GM13976 (cell line): ENCODE measurements at regions not wholly inside any gene's neighbourhood (a gene's known extent, or its start where the extent isn't known, plus 50 kb on each side); places are given as distances from the start of the nearest gene placed in this dataset.

Source experiments
- DNase-seq: peaks from one replicate; pipeline ENCODE4 v3.0.0; 2012; ENCODE audit warnings: low spot score
- in situ Hi-C: fragments of 300-500 bp; cut with MboI; formaldehyde crosslinking; loops from one replicate; pipeline ENCODE4 v1.12.0; 2022; ENCODE audit warnings: low sequenced_read_pairs, mixed read lengths, inconsistent platforms; ENCODE audit not compliant: unreplicated experiment
- TF ChIP-seq, protein P1 (sequence below): IDR thresholded peaks from 2 replicates; pipeline ENCODE4 v1.5.1; 2012; ENCODE audit warnings: borderline replicate concordance, mild to moderate bottlenecking; ENCODE audit not compliant: insufficient read depth; ENCODE audit errors: extremely low read depth, missing control alignments, control extremely low read depth

DNA sequence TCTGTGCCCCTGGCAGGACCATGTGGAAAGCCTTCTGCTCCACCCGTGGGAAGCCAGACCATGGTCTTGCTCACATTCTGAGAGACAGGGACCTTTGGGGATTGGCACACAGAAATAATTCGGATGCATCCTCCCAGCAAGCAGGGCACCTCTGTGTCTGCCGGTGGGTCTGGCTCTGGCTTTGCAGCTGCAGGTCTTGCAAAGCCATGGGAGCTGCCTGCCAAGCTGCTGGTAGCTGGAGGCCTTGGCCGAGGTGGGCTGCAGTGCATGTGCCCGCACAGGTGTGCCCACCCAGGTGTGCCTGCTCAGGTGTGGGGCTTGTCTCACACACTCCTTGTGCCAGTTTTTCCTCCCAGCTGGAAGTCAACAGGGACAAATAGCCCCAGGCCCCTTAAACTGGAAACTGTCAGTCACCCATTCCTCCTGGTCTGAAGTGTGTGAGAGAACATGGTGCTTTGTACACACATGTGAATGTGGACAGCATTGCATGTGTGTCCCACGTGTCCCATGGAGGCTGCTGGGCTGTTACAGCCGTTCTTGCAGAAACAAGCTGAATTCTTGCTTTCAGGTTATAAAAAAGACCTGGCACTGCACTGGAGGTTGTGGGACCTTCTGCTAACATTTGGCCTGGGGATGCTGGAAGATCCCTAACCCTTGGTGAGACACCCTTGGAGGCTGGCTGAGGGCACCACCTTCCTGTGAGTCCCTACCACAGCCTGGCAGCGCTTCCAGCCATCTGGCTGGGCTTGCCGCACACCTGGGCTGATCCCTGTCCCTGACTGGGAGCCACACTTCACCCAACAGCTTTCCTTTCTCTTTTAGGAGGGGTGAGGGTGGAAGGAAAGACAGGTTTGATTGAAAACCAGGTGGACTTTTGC, 54.9 kb upstream of the SMOC2 start:
- no peak for DNase-seq
- in situ Hi-C loops = no loop called here
- TF ChIP-seq, protein P1, sequence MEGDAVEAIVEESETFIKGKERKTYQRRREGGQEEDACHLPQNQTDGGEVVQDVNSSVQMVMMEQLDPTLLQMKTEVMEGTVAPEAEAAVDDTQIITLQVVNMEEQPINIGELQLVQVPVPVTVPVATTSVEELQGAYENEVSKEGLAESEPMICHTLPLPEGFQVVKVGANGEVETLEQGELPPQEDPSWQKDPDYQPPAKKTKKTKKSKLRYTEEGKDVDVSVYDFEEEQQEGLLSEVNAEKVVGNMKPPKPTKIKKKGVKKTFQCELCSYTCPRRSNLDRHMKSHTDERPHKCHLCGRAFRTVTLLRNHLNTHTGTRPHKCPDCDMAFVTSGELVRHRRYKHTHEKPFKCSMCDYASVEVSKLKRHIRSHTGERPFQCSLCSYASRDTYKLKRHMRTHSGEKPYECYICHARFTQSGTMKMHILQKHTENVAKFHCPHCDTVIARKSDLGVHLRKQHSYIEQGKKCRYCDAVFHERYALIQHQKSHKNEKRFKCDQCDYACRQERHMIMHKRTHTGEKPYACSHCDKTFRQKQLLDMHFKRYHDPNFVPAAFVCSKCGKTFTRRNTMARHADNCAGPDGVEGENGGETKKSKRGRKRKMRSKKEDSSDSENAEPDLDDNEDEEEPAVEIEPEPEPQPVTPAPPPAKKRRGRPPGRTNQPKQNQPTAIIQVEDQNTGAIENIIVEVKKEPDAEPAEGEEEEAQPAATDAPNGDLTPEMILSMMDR = no peak

DNA sequence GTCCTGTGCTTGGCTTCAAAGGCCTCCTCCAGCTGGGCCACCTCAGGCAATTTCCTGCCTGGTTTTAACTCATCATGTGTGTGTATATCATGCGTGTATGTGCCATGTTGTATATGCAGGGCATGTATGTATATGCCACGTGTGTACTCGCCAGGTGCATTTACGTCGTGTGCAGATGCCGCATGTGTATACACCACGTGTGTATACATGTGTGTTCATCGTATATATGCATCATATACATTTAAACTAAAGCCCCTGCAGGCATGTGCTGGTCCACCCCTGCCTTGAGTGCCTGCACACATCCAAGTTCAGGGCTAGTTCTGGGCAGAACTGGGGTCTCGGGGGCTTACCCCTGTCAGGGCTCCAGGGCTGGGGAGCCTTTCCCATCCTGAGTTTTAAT, 54.0 kb upstream of the SMOC2 start:
- no peak for DNase-seq
- in situ Hi-C loops = no loop called here

DNA sequence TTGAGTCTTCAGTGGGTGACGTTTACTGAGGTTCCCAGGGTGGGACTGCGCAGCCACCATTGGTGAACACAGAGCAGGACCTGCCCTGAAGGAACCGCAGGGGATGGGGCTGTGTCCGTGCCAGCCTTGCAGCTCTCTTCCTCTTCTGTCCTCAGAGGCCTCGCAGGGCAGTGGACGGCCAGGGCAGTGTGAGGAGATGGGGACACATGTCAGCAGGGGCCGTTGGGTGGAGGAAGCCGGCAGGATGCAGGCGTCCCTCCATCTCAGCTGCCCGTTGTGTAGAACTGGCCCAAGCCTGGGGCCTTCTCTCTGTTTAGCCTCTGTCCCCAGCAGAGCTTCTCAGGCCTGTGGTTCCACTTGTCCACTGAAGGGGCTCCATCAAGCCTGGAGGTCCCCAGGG, 53.6 kb upstream of the SMOC2 start:
- TF ChIP-seq, protein P1 = no peak
- DNase-seq = no peak
- in situ Hi-C loops = no loop called here

More for the DNA sequence above, 54.0 kb upstream of the SMOC2 start:
- TF ChIP-seq, protein P1 = no peak

DNA sequence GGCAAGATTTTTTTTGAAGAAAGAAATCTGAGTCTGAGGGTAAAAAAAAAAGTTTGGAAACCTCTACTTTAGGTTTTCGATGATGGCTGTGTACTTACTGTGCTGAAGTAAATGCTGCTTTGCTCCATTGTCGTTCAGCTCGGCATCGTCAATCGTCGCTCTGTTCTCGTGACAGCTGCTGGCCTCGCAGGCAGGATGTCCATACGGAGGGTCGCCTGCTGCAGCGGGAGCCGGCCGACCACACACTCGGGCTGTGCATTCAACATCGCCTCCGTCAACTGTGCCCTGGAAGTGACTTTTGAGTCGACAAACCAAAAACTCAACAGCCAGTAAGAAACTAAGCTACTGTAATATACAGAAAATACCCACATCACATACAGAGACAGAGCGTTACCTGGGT, 53.1 kb upstream of the SMOC2 start:
- DNase-seq = no peak
- TF ChIP-seq, protein P1 = no peak
- in situ Hi-C loops = no loop called here

DNA sequence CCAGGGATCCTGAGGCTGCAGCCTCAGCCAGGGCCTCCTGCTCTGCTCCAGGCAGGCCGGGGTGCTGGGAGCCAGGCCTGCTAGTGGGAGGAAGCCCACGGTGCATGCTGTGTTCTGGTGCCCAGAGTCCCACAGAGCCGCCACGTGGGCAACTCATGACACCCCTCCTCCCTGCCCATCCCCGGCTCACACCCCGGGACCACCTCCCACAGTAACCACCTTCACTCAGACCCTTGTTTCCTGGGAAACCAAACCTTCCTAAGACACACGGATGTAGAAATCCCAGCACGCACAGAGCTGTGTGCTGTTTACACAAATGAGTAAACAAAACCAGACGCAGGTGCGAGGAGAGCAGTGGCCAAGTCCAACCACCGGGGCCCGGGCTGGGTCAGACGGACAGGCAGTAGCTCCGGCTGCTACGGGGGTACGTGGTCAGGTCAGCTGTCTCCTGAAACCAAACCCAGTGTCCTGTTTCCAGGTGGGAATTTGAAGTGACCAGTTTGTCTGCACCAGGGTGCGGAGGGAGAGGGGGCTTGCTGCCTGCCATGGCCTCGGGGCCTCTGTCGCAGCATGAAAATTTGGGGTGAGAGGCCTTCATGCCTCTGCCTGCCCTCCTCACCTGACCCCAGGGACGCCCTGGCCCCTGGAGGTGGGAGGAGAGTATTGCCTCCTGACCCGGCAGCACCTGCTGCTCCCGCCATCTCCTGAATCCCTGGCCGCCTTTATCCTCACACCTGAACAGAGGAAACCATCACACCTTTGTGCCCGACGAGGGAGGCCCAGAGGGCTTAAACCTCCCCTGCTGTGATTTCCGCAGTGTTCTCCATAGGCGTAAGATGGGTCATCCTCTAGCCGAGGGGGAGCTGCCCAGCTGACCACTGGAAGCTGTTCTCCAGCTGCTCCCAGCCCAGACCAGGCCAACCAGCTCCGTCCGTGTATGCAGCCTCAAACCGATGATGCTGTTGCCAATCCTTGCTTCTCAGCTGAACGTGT, 52.0 kb upstream of the SMOC2 start:
- DNase-seq = no peak
- TF ChIP-seq, protein P1 = no peak
- in situ Hi-C loops = no loop called here

DNA sequence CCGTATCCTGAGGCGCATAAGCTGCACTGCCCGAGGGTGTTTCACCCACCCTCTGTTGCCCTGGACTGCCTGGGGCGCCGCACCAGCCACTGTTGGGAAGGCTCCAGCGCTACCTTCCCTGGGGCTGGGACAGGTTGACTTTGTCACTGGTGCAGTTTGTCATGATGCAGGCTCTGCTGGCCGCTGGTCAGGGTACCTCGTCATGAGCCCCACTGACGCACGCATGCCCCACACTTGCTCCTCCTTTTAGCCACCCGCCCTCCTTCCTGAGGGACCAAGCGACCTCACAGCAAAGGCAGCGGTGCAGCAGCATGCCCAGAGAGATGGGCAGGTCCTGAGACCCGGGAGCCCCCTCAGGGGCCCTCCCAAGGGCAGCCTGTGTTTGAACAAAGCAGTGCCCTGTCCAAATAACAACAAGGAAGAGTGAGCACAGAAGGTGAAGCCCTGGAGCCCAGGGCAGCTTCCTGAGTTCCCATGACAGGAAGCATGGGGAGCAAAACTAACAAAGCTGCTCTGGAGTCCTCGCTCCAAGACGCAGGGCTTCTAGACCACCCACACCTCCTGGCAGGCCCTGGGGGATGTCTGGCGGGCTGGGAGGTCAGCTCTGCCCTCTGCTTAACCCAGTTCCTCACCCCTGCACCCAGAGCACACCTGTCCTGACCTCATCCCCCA, 50.1 kb upstream of the SMOC2 start:
- in situ Hi-C loops = no loop called here
- no peak for DNase-seq
- TF ChIP-seq, protein P1 = no peak
